ENCODE measurements at regions not wholly inside any gene's neighbourhood (a gene's known extent, or its start where the extent isn't known, plus 50 kb on each side); places are given as distances from the start of the nearest gene placed in this dataset.

GRCh38 chr15:62636823-62637573 is 405.5 kb upstream of the TPM1 start:
- Histone ChIP-seq H3K79me2 (ENCODE audit: control insufficient read depth, insufficient read depth, low read length) (no peaks in the 10 kb centered on the region), H3K4me2 (ENCODE audit: control insufficient read depth, extremely low read depth, insufficient read depth, low read depth, low read length) (no peak overlapping the region), H3K4me1 (ENCODE audit: control insufficient read depth, extremely low read depth, insufficient read depth, low read length) (no peaks in the 10 kb centered on the region), H3K9me1 (ENCODE audit: control insufficient read depth, extremely low read depth, insufficient read depth, low read length) (no peaks in the 10 kb centered on the region), H3K4me3 (ENCODE audit: control insufficient read depth in 2 of 3, extremely low read depth in 1 of 3, insufficient read depth in 2 of 3, low read depth in 1 of 3, low read length in 3 of 3) (no peak overlapping the region), H3K27ac (ENCODE audit: control insufficient read depth, insufficient read depth, low read length) (no peak overlapping the region), H3K27me3 (ENCODE audit: control insufficient read depth, extremely low read depth, insufficient read depth, low read length) (no peaks in the 10 kb centered on the region), H3K36me3 (ENCODE audit: control insufficient read depth in 2 of 2, extremely low read depth in 1 of 2, insufficient read depth in 2 of 2, low read length in 2 of 2) (no peaks in the 10 kb centered on the region), H4K20me1 (ENCODE audit: control insufficient read depth, extremely low read depth, insufficient read depth, low read length) (no peaks in the 10 kb centered on the region), H3K9me3 (ENCODE audit: control insufficient read depth, low read depth, low read length) (no peaks in the 10 kb centered on the region), H2AFZ (ENCODE audit: control insufficient read depth, low read length) (no peak overlapping the region), H3K9ac (ENCODE audit: control insufficient read depth, extremely low read depth, insufficient read depth, low read length) (no peak overlapping the region)
- no peak for FAIRE-seq
- dilution Hi-C loops (cut with MboI; ENCODE audit: extremely low pct_ligation_motif_present, low sequenced_read_pairs): no loop called here
- TF ChIP-seq EZH2 (IDR thresholded peaks at IDR 0.05; ENCODE audit: low read length) (no peak), CTCF (optimal IDR thresholded peaks at IDR 0.05 in 1 of 3, IDR thresholded peaks at IDR 0.05 in 1 of 3, conservative IDR thresholded peaks at IDR 0.05 in 1 of 3; ENCODE audit: extremely low read depth in 1 of 3, insufficient read depth in 2 of 3, low read length in 3 of 3) (no peak)
- no peak for DNase-seq (ENCODE audit: low read depth, low spot score)

- Histone ChIP-seq H3K4me3 (ENCODE audit: control insufficient read depth in 2 of 3, extremely low read depth in 1 of 3, insufficient read depth in 2 of 3, low read depth in 1 of 3, low read length in 3 of 3) (no peak overlapping the region), H3K27ac (ENCODE audit: control insufficient read depth, insufficient read depth, low read length) (no peak overlapping the region), H3K27me3 (ENCODE audit: control insufficient read depth, extremely low read depth, insufficient read depth, low read length) (no peaks in the 10 kb centered on the region), H3K4me1 (ENCODE audit: control insufficient read depth, extremely low read depth, insufficient read depth, low read length) (no peaks in the 10 kb centered on the region), H3K9me1 (ENCODE audit: control insufficient read depth, extremely low read depth, insufficient read depth, low read length) (no peaks in the 10 kb centered on the region), H2AFZ (ENCODE audit: control insufficient read depth, low read length) (no peak overlapping the region), H4K20me1 (ENCODE audit: control insufficient read depth, extremely low read depth, insufficient read depth, low read length) (no peaks in the 10 kb centered on the region), H3K9ac (ENCODE audit: control insufficient read depth, extremely low read depth, insufficient read depth, low read length) (no peak overlapping the region), H3K4me2 (ENCODE audit: control insufficient read depth, extremely low read depth, insufficient read depth, low read depth, low read length) (no peak overlapping the region), H3K79me2 (ENCODE audit: control insufficient read depth, insufficient read depth, low read length) (no peaks in the 10 kb centered on the region), H3K9me3 (ENCODE audit: control insufficient read depth, low read depth, low read length) (no peaks in the 10 kb centered on the region), H3K36me3 (ENCODE audit: control insufficient read depth in 2 of 2, extremely low read depth in 1 of 2, insufficient read depth in 2 of 2, low read length in 2 of 2) (no peaks in the 10 kb centered on the region)
- no peak for TF ChIP-seq EZH2 (IDR thresholded peaks at IDR 0.05; ENCODE audit: low read length)
- no peak for TF ChIP-seq CTCF (optimal IDR thresholded peaks at IDR 0.05 in 1 of 3, IDR thresholded peaks at IDR 0.05 in 1 of 3, conservative IDR thresholded peaks at IDR 0.05 in 1 of 3; ENCODE audit: extremely low read depth in 1 of 3, insufficient read depth in 2 of 3, low read length in 3 of 3)
- DNase-seq (ENCODE audit: low read depth, low spot score) (no peak), FAIRE-seq (no peak)
- dilution Hi-C loops (cut with MboI; ENCODE audit: extremely low pct_ligation_motif_present, low sequenced_read_pairs): no loop called here
Measured at GRCh38 chr15:62637574-62637897, 405.0 kb upstream of the TPM1 start.

Data from keratinocyte (primary cell).